Ramos (cell line): ENCODE measurements at regions not wholly inside any gene's neighbourhood (a gene's known extent, or its start where the extent isn't known, plus 50 kb on each side); places are given as distances from the start of the nearest gene placed in this dataset.

Experiments used
- in situ Hi-C: fragments of 300-500 bp; cut with MboI; formaldehyde crosslinking; loops from one replicate; pipeline ENCODE4 v1.14.3; 2022; ENCODE audit warnings: low sequenced_read_pairs; ENCODE audit not compliant: unreplicated experiment

DNA sequence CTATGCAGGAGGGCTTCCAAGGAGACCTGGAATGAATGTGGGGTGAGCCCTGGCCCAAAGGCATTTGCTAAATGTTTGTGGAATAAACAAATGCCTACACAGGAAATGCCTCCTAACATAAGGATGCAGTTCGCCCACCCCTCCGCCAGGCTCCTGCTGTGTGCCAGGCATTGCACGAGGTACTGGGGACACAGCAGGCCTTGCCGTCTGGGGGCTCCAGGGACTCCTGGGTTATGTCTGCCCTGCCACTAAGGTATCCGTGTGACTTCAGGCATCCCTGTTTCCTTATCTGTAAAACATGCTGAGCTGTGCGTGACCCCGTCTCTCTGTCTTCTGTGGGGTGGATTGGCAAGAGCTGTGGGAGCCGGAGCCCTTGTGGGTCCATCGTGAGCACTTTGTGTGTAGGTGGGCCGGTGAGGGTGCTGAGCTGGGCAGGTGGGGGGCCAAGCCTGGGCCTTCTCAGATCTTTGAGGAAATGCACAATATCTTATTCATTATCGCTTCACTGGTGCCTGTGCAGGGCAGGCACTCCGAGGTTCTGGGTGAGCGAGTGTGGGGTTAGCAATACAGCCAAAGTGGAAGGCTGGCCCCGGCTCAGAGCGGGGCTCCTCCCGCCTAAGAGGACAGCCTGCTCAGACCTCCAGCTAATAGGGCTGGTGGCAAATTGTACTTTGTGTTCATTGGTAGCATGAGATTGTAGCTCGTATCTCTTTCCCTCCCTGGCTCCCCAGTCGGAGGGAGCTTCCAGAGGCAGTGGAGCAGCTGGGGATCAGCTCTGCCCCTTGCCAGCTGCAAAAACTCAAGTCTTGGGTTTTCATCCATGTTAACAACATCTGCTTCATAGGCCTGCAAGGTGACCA is 126.8 kb downstream of the GLI2 start:
- in situ Hi-C loops: no loop called here

DNA sequence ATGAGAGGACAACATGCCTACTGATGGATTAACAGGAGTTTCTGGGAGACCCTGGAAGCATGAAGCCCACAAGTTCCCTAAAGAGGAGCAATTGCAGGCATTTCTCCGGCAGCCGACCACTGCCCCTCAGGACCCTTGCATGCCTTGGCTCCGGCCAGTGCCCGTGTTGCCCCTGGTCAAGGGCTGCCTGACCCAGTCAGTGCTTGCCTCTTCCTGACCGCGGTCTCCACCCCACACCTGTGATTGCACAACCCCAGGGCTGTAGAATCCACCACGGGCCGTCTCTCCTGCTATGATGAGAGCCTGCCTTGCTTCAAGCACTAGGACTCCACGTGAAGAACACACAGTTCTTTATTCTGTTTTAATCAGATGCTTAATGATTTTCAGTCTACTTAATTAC is 127.5 kb downstream of the GLI2 start:
- in situ Hi-C loops: no loop called here

DNA sequence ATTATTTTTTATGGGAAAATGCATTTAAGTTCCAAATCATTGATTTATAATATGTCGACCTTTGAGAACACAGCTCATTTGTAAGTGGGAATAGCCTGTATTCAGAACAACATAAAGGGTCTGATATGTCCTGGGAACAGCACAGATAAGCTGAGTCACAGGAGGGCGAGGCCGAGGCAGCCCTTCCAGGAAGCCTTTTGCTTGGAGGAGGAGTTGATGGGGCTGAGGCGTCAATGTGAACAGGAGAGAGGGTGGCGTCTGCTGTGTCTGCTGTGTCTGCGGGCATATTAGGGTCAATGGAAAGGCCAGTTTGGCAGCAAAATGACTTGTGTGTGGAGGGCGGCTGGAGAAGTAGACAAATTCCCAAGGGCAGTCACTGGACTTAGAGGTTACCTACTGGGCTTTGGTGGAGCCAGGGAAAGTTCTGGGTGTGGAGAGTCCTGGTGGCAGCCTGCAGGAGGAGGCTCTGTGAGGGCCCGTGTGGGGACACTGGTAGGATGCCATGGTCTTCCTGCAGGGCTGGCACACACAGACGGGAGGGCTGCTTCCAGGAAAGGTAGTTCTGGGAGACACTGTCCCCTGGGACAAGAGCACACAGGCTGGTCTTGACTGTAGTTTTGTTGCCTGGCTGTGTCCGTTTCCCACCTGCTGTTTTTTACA is 128.1 kb downstream of the GLI2 start:
- in situ Hi-C loops: no loop called here

DNA sequence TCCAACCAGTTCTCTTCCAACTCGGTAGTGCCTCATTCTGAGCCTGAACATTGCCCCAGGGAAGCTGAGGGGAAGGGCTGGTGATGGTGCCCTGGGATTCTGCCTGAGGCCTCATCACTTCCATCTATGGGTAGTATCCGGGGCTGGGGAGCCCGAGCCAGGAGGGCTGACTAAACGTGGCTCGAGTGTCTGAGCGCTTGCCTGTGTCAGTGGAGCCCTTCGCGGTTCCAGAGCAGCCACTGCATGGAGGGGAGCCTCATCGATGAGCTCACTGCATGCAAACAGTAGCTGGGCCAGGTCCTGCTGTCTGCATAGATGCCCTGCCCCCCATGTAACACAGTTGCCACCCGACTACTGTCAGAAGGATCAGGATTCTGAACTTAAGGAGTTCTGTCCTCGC is 129.3 kb downstream of the GLI2 start:
- in situ Hi-C loops: no loop called here

DNA sequence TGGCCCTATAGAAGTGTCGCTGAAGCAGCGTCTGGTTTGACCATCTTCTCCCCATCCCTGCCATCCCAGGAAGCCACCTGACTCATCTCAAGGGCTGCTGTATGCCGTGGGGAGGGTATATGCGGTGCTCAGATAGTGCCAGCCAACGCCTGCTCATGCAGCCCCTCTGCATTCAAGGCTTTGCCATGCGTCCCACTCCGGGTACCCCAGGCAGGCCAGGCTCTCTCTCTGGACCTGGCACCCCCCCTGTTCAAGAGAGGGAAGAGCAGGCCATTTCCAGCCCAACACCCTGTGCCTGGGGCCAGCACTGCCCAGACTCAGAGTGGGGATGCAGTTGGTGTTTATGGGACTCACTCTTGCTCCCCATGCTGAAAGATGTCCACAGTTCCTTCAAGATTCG is 130.0 kb downstream of the GLI2 start:
- in situ Hi-C loops: no loop called here

DNA sequence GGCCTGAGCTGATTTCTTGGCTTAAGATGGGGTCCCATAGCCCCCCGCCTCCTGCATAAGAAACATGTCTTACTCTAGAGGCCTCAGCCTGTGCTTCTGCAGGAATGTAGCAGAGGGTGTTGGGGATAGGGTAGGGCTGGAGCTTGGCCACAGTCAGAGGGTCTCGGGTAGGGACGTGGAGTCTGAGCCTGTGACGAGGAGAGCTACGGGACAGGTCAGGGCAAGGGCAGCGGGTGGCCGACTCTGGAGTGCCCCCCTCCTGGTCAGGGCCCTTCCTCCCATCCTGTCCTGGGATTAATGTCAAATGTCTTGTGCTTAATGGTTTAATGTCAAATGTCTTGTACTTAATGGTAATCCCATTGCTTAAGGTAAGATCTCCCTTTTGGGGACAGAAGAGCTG is 130.4 kb downstream of the GLI2 start:
- in situ Hi-C loops: no loop called here

DNA sequence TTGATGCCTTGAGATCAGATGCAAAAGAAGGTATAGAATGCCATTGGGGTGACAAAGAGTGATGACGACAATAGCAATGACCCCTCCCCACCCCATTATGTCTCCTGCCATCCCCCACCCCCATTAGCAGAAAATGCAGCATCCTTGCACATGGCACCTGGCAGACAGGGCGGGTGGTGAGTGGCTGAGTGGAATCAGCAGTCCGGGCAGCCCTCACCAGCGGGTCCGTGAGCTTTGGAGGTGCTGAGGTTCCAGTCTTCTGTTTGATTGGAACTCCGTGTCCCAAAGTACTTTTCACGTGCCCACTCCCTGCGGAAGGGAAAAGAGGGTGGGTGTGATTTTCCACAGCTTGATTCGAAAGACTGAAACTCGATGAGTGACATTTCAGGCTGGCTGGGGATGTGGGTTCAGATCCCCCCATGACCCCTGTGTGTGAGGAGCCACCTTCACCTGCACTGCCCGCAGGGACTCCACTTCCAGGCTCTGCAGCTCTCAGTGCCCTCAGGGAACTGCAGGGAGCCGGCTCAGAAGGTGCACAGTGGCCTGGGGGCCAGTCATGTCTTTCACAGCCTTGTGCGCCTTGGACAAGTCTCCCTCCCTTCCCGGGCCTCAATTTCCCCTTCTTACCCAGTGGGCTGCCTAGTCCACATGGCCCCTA is 130.9 kb downstream of the GLI2 start:
- in situ Hi-C loops: no loop called here

DNA sequence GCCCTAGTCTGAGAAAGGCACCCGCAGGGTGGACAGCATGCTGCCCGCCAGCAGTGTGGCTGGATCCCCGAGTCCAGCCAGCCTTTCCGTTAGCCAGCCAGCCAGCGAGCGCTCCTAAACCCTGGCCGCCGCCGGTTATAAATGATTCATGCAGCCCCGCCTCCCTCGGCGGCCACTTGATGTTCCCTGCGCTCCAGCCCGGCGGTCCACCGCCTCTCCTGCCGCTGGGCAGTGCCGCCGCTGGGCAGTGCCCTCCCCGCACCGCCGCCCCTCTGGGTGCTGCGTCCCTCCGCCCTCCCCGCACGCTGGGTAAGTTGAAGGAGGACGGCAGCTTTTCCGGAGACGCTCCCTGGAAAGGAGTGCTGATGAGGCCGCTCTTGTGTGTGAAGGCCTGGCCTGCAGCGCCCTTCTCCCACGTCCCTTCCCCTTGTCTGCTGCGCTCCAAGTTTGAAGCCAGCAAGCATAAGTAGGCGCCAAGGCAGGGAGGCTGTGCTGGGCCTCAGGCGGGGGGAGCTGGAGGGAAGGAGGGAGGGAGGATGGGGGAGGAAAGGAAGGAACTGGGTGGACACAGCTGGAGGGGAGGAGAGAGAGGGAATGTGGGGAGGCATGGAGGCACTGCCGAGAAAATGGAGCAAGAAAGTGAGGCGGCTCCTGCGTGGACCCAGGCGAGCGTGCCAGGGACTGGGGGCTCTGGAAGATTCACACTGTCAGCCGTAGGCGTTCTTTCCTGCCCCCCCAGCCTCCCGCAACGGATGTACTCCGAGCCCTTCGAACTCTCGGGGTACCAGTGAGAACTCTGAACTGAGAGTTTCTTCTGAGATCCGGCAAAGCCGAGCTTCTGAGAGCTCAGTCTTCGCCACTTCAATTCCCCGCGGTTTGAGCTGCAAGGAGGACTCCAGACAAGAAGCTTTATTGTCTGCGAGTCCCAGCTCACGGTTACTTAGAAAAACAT is 131.9 kb downstream of the GLI2 start:
- in situ Hi-C loops: no loop called here

DNA sequence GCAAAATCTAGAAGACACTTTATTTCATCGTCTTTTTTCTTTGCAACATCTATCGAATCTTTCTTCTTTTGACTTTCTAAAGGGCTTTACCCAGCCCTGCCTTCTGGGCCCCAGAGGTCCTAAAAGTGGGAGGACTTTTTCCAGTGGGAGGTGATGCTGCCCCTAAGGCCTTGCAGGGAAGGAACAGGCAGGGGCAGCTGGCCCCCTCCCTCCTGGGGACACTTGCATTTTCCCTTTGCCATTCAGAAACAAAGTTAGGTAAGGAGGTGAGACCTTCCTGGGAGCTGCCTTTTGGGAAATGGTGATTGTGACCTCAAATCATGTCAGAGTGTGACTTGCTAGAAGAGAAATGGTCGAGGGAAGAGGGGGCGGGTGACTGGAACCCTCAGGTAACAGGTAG is 132.7 kb downstream of the GLI2 start:
- in situ Hi-C loops: no loop called here

DNA sequence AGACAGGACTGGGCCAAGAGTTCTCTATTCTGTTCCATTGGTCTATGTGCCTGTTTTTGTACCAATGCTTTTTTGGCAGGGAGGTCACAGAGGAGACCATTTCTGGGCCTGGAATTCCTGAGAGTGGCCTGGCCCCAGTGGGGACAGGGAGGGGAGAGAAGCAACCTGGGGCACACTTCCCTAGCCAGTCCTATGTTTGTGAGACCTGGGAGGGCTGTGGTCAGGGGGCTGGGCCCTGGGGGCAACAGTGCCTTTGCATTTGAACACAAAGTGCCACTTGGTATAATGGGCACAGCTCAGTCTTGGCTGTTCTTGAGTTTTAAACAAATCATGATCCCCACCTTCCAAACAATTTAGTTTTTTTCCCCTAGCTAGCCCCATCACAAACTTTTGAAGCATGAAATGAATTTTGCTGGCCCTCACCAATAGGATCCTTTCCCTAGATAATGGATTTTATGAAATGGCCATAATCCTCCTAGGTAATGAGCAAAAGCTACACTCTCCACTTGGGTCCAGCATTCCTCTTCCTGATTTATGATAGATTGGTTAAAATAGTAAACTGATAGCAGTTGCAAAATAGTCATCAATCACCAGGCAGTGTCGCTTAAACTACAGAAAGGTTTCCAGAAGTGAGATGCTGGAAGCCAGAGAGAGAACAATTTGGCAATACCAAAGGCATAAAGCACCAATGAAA is 133.5 kb downstream of the GLI2 start:
- in situ Hi-C loops: no loop called here

DNA sequence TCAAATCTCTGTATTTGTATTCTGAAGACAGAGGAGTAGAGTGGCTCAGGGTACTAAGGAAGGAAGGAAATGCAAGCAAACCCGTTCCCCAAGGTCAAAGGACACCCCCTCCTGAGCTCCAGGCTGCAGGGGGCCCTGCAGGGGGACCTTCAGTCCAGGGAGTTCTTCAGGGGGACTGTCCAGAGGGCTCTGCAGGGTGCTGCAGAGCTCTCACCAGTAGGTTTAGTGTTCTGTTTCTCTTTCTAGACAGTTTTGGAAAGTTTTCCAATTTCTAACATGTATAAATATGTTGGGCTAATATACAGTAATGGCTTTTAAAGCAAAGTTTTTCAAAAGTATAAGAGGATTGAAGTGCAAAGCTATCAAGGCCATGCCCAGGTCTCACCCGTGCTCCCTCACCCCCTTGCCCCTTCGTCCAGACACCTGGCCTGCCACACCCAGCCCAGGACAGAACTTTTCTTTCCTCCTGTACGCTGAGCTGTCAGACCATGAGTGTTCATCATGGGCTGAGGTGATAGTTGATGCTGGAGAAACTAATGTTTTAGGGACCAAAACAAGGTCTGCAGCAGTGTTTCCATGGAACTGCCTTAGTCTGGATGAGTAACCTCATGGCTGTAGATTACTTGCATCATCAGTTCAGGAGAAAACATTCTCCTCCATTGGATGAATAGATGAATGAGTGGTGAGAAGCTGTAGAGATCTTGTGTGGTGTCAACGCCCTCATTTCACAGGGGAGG is 134.2 kb downstream of the GLI2 start:
- in situ Hi-C loops: no loop called here

DNA sequence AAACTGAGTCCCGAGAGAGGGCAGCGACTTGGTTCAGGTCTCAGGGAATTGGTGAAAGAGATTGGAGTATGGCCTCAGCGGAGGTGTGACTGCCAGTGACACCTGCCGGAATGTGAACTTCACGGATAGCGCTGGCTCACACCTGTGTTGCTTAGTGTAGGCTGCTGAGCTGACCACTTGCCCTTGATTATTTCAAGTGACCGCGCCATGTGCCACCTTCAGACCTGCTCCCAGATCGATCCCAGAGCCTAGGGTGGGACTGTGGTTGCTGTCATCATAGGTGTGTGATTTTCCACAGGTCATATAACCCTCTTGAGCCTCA is 134.8 kb downstream of the GLI2 start:
- in situ Hi-C loops: no loop called here

DNA sequence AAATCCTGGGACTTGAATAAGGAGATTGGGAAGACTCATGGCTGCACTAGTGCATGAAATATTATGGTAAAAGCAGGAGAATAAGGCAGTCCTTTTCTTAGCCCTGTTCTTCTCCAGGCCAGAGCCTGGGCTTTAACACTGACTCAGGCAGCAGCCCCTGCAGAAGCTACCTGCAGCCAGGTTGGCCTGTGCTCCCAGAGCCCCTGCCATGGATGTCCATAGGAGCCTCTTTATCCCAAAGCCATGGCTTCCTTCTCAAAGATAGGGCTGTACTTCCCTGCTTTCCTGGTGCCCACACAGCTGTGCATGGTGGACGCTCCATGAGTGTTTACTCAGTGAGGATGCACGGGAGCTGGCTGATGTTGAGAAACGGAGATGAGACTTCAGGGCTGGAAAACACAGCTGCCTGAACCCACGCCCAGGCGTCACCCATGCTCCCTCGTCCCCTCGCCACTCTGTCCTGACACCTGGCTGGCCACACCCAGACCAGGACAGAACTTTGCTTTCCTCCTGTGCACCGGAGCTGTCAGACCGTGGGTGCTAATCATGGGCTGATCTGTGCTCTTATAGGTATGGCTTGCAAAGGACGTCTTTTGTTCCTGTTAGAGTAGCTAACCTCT is 135.5 kb downstream of the GLI2 start:
- in situ Hi-C loops: no loop called here

DNA sequence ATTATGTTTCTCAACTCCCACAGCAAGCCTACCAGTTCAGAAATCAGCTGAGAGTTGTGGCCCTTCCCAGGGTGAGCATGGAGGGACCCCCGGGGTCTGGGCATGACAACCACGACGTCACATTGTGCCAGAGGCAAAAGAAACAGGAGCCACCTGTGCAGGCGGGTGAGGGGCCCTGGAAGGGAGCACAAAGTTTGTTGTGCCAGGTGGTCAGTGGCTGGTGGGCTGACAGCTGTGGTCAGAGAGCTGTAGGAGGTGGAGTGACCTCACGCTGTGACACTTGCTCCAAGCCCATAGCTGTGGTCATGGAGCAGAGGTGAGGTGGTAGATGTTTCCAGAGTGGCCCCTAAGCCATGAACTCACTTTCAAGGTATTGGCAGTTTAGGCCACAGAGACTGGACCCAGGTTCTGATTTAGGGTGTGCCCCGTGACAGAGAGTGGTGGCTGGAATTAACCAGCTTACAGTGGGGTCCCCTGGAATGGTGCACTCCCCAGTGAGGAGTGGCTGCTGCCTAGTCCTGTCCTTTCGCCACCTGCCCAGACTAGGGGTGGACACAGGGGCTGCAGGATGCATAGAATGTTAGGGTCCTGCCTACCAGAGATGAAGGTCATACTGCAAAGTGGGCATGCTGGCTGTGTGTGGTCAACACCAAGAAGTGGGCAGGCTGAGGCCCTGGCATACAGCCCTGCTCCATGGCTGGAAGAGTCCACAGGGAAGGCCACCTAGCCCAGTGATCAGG is 136.4 kb downstream of the GLI2 start:
- in situ Hi-C loops: no loop called here

DNA sequence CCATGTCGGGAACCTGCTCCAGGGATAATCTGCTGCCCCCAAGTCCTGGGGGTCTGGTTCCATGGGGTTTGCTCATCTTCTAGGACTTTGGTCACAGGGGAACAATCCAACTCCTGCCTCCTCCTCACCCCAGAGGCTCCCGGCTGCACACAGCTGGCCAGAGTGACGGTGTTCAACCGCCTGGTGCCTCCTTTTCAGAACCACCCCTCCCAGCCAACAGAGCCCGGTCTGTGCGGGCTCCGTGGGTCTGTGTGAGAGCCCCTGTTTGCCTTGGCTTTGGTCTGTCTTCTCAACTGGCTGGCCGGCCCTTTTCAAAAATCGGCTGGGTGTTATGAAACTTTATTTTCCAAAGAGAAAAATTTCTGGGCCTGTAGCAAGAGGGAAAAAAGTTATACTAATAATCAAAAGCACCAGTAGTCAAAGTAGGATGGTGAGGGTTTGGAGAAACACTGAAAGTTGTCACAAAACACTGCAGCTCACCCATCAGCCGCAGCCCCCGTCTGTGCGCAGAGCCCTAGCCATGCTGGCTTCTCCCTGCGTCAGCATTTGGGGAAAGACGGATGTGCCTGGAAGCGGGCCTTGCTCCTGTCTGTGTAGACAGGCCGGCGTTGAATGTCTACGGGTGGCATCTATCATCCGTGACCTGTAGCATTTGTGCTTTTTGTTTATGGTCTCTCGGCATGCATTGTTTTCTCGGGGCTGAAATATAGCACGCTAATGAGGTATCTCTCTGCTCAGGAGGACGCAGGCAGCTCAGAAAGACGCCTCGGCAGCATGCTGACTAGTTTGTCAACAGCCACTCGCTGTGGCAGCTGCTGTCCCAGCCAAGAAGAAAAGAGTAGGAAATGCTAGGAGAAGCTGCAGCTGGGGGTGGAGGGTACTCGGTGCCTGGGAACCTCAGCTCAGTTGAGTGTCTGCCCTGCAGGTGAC is 138.6 kb downstream of the GLI2 start:
- in situ Hi-C loops: no loop called here

DNA sequence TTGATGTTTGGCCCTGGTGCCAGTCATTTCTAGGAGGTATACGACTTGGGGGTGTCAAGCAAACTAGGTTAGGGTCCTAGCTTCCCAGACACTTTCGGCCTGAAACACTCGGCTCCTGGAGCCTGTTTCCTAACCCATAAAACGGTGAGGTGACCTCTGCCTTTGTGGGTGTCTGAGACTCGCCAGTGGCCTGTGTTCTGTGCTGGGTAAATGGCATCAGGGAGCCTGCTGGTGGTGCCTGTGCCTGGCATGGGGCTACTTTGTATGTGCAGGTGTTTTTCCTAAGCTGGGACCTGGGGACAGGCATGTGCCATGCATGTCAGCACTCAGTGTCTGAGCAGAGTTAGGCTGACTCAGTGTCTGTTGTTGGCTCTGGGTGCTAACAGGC is 139.2 kb downstream of the GLI2 start:
- in situ Hi-C loops: no loop called here

DNA sequence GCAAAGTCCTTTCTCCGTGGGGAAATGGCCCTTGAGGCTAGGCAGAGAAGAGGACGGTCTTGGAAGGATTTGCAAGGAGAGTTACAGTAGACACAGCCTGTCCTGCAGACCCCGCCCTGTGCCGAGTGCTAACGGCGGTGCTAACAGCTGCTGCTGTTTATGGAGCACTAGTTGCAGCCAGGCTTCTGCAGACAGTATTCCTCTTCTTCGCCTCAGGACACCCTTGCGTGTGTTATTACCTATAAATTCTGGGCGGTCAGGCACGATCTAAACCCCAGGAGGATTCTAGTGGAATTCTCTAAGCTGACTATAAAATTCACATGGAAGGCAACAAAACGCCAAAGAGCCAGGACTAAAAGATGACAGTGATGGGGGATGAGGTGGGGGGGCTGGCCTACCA is 139.8 kb downstream of the GLI2 start:
- in situ Hi-C loops: no loop called here
